CD14-positive monocyte (primary cell): ENCODE measurements at regions not wholly inside any gene's neighbourhood (a gene's known extent, or its start where the extent isn't known, plus 50 kb on each side); places are given as distances from the start of the nearest gene placed in this dataset.

ENCODE experiments used
- DNase-seq, 3 donors: peaks; one replicate each; pipeline ENCODE4 v3.0.0-alpha.2; 2011 to 2022
- H2AFZ ChIP-seq: 2 replicates; pipeline ENCODE4 v1.6.0; 2012; ENCODE audit warnings: mild to moderate bottlenecking, low read depth, low read length, inconsistent platforms; ENCODE audit not compliant: insufficient read depth, poor library complexity, severe bottlenecking
- H3K27ac ChIP-seq, 2 donors: 1 replicate in 1 of 2; 2 replicates in 1 of 2; pipeline ENCODE4 v1.5.1; 2012 to 2013; ENCODE audit warnings: low read length in 2 of 2, control low read depth in 1 of 2, inconsistent platforms in 1 of 2, low read depth in 1 of 2, mild to moderate bottlenecking in 1 of 2
- H3K27me3 ChIP-seq, 2 donors: one replicate each; pipeline versions ENCODE4 v1.6.0 to v1.6.1; 2011 to 2013; ENCODE audit warnings: low read length in 2 of 2; ENCODE audit not compliant: control insufficient read depth in 2 of 2, insufficient read depth in 2 of 2
- H3K36me3 ChIP-seq, 2 donors: replicated peaks in 1 of 2; 1 replicate in 1 of 2; 2 replicates in 1 of 2; pipeline versions ENCODE4 v1.5.1 to v1.6.1; 2012 to 2013; ENCODE audit warnings: low read length in 2 of 2, control low read depth in 1 of 2, inconsistent platforms in 1 of 2, mild to moderate bottlenecking in 1 of 2; ENCODE audit not compliant: insufficient read depth in 2 of 2, control insufficient read depth in 1 of 2
- H3K4me1 ChIP-seq, 2 donors: 1 replicate in 1 of 2; 2 replicates in 1 of 2; pipeline versions ENCODE4 v1.5.1 to v1.6.1; 2012 to 2013; ENCODE audit warnings: low read length in 2 of 2, control low read depth in 1 of 2, inconsistent platforms in 1 of 2, mild to moderate bottlenecking in 1 of 2, moderate library complexity in 1 of 2; ENCODE audit not compliant: insufficient read depth in 2 of 2, control insufficient read depth in 1 of 2
- H3K4me2 ChIP-seq: replicated peaks from 2 replicates; pipeline ENCODE3; 2012; ENCODE audit warnings: low read length, moderate library complexity, mild to moderate bottlenecking; ENCODE audit not compliant: poor library complexity, severe bottlenecking; ENCODE audit errors: extremely low read depth
- H3K4me3 ChIP-seq, 3 experiments: fragments of 200-600 bp in 1 of 3; sonication (generic) in 1 of 3; replicated peaks in 1 of 3; 1 replicate in 2 of 3; 2 replicates in 1 of 3; pipeline ENCODE4 v1.5.1; 2011 to 2013; ENCODE audit warnings: low read length in 3 of 3, mild to moderate bottlenecking in 3 of 3, control low read depth in 2 of 3, low read depth in 2 of 3, inconsistent platforms in 1 of 3, moderate library complexity in 1 of 3
- H3K79me2 ChIP-seq: 2 replicates; pipeline ENCODE4 v1.6.0; 2012; ENCODE audit warnings: mild to moderate bottlenecking, control low read depth, inconsistent platforms, low read length, moderate library complexity; ENCODE audit not compliant: insufficient read depth
- H3K9ac ChIP-seq: 2 replicates; pipeline ENCODE4 v1.6.0; 2017; ENCODE audit warnings: low read length, mild to moderate bottlenecking; ENCODE audit not compliant: insufficient read depth, poor library complexity, severe bottlenecking
- H3K9me3 ChIP-seq, 2 donors: replicated peaks in 1 of 2; 1 replicate in 1 of 2; 2 replicates in 1 of 2; pipeline versions ENCODE4 v1.5.1 to v1.6.1; 2012 to 2013; ENCODE audit warnings: low read length in 2 of 2, control low read depth in 1 of 2; ENCODE audit not compliant: control insufficient read depth in 1 of 2, insufficient read depth in 1 of 2
- H4K20me1 ChIP-seq: 2 replicates; pipeline ENCODE4 v1.6.0; 2012; ENCODE audit warnings: mild to moderate bottlenecking, low read length, control low read depth, moderate library complexity; ENCODE audit not compliant: insufficient read depth
- H3K27ac Mint-ChIP-seq, 7 donors: one replicate each; pipeline ENCODE4 v1.8.0; 2020; ENCODE audit warnings: mild to moderate bottlenecking in 7 of 7, mixed read lengths in 7 of 7, moderate library complexity in 6 of 7, inconsistent platforms in 2 of 7
- H3K27me3 Mint-ChIP-seq, 3 donors: one replicate each; pipeline ENCODE4 v1.8.0; 2021 to 2022; ENCODE audit warnings: low read depth in 3 of 3, mild to moderate bottlenecking in 3 of 3, mixed read lengths in 3 of 3, moderate library complexity in 3 of 3, inconsistent platforms in 1 of 3
- H3K36me3 Mint-ChIP-seq, 2 donors: one replicate each; pipeline ENCODE4 v1.8.0; 2020; ENCODE audit warnings: mixed read lengths in 2 of 2, inconsistent platforms in 1 of 2, mild to moderate bottlenecking in 1 of 2
- H3K4me1 Mint-ChIP-seq: one replicate; pipeline ENCODE4 v1.8.0; 2020; ENCODE audit warnings: mild to moderate bottlenecking, mixed read lengths
- H3K4me3 Mint-ChIP-seq, 2 donors: one replicate each; pipeline ENCODE4 v1.8.0; 2020; ENCODE audit warnings: mild to moderate bottlenecking in 2 of 2, mixed read lengths in 2 of 2, moderate library complexity in 1 of 2
- H3K9me3 Mint-ChIP-seq, 7 donors: one replicate each; pipeline ENCODE4 v1.8.0; 2020 to 2022; ENCODE audit warnings: mixed read lengths in 7 of 7, mild to moderate bottlenecking in 6 of 7, moderate library complexity in 6 of 7, inconsistent platforms in 2 of 7
- CTCF ChIP-seq: fragments of 200-600 bp; IDR thresholded peaks from one replicate; pipeline ENCODE4 v1.8.0; 2022; ENCODE audit warnings: antibody characterized with exemption, mild to moderate bottlenecking
- WGBS: methylation state at CpG from one replicate; pipeline ENCODE4 v1.1.5; 2013; ENCODE audit warnings: missing lambda C conversion rate; ENCODE audit not compliant: insufficient coverage; 5-methylcytosine and 5-hydroxymethylcytosine counted together
- intact Hi-C, 2 donors: fragments of 100-400 bp; cut with micrococcal nuclease; formaldehyde crosslinking; loops; one replicate each; pipeline versions ENCODE4 v1.15.0 to v1.15.1; 2023

GRCh38 chr22:27296091-27296675, 505.4 kb downstream of the MN1 start:
- no peaks in the 10 kb centered on the region for H3K79me2 ChIP-seq
- 85% methylated on average over 13 of the region's 24 CpGs for WGBS
- H3K4me2 ChIP-seq = no peak overlapping the region
- intact Hi-C loops = no loop called here
- Mint-ChIP-seq H3K27me3 (peaks cover 18 to 25% (median 24%) of the 10 kb centered on the region in 3 donors), H3K4me1 (no peaks in the 10 kb centered on the region), H3K36me3 (no peaks in the 10 kb centered on the region), H3K9me3 (no peaks in the 10 kb centered on the region), H3K4me3 (peak overlapping the region in 1 of 2 donors; percentile 17), H3K27ac (no peak overlapping the region)
- no peaks in the 10 kb centered on the region for H3K4me1 ChIP-seq
- H3K27me3 ChIP-seq = no peaks in the 10 kb centered on the region
- no peak overlapping the region for H3K27ac ChIP-seq
- no peak overlapping the region for H2AFZ ChIP-seq
- H3K9me3 ChIP-seq = no peaks in the 10 kb centered on the region
- H4K20me1 ChIP-seq = no peaks in the 10 kb centered on the region
- no peak for TF ChIP-seq CTCF
- no peaks in the 10 kb centered on the region for H3K36me3 ChIP-seq
- H3K9ac ChIP-seq = no peak overlapping the region
- no peak for DNase-seq
- no peak overlapping the region for H3K4me3 ChIP-seq

DNA sequence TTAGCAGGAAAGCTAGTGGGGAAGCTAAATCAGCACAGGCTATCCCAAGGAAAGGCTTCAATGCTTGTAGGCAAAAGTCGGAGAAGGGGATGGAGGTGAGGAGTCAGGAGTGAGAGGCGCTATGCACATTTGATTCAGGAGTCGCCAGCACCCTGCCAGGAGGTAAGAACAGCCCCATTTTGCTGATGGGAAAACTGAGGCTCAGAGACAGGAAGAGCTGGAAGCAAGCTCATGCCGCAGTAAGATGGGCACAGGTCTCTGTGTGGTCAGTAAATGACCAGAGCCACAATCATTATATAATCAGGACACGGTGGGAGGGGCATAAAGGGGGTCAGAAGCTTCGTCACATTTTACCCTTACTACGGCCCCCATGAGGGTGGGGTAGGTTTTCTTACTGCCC, 504.4 kb downstream of the MN1 start:
- Histone ChIP-seq H4K20me1 (no peaks in the 10 kb centered on the region), H3K4me2 (no peak overlapping the region)
- H3K27me3 Mint-ChIP-seq = peaks cover 20 to 27% (median 22%) of the 10 kb centered on the region in 3 donors

More for the DNA sequence above, 504.4 kb downstream of the MN1 start:
- Mint-ChIP-seq H3K4me1 (no peaks in the 10 kb centered on the region), H3K36me3 (no peaks in the 10 kb centered on the region), H3K9me3 (no peaks in the 10 kb centered on the region), H3K27ac (no peak overlapping the region), H3K4me3 (no peak overlapping the region)
- no peak overlapping the region for H3K4me3 ChIP-seq
- no peak overlapping the region for H3K27ac ChIP-seq
- no peaks in the 10 kb centered on the region for H3K9me3 ChIP-seq
- H2AFZ ChIP-seq = no peak overlapping the region
- no peaks in the 10 kb centered on the region for H3K27me3 ChIP-seq
- no peaks in the 10 kb centered on the region for H3K36me3 ChIP-seq
- H3K9ac ChIP-seq = no peak overlapping the region
- no peaks in the 10 kb centered on the region for H3K79me2 ChIP-seq
- H3K4me1 ChIP-seq = no peaks in the 10 kb centered on the region
- no peak for TF ChIP-seq CTCF
- DNase-seq = no peak
- intact Hi-C loops = no loop called here
- 97% methylated on average over 3 of the region's 7 CpGs for WGBS
